ENCODE measurements at regions not wholly inside any gene's neighbourhood (a gene's known extent, or its start where the extent isn't known, plus 50 kb on each side); places are given as distances from the start of the nearest gene placed in this dataset.

GRCh38 chr10:125495386-125495785 is 187.6 kb downstream of the TEX36 start:
- TF ChIP-seq CTCF (conservative IDR thresholded peaks at IDR 0.05; ENCODE audit: low read depth, low read length), result no peak
- no peak overlapping the region for H3K4me3 ChIP-seq (ENCODE audit: low read depth, low read length)
- no peak for DNase-seq (ENCODE audit: low read depth)

GRCh38 chr10:125494651-125495239 is 188.2 kb downstream of the TEX36 start:
- TF ChIP-seq CTCF (conservative IDR thresholded peaks at IDR 0.05; ENCODE audit: low read depth, low read length), result no peak
- DNase-seq (ENCODE audit: low read depth), result no peak

DNA sequence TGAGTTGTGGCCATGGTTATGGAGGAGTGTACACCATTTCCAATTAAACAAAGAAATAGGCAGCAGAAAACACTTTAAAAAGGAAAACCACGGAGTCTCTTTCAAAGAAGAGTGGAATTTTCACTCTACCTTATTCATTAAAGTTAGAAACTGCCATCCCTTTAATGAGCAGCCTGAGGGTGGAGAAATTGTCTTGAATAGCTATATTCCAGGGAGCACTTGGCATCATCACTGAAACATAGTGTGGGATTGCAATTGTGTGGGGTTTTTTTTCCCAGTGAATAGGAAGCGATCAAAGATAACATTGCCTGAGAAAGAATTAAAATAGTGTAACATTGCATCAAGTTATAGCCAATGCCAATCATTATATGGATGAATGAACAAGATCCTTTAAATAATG is 191.6 kb downstream of the TEX36 start:
- DNase-seq (ENCODE audit: low read depth), result no peak
- no peak overlapping the region for H3K4me3 ChIP-seq (ENCODE audit: low read depth, low read length)
- TF ChIP-seq CTCF (conservative IDR thresholded peaks at IDR 0.05; ENCODE audit: low read depth, low read length), result no peak

More at GRCh38 chr10:125494651-125495239, 188.2 kb downstream of the TEX36 start:
- H3K4me3 ChIP-seq (ENCODE audit: low read depth, low read length), result no peak overlapping the region

DNA sequence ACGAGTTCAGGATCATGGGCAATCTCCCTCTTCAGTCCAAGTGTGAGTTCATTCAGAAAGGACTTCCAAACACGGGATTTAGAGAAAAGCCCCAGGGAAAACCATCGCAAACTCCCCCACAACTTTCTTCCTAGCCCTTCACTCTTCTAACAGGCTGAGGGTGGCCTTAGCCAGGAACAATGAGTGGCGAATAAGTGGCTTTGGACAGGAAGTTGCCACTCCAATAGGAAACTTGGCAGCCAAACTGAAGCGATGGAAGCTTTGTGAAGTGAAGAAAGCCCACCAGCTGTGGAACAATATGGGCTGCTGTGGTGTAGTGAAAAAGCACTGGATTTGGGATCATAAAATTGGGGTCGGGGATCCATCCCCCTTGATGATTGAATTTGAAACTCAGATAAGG is 193.2 kb downstream of the TEX36 start:
- no peak for TF ChIP-seq CTCF (conservative IDR thresholded peaks at IDR 0.05; ENCODE audit: low read depth, low read length)
- H3K4me3 ChIP-seq (ENCODE audit: low read depth, low read length), result no peak overlapping the region
- no peak for DNase-seq (ENCODE audit: low read depth)

GRCh38 chr10:125485665-125486064 is 197.3 kb downstream of the TEX36 start:
- no peak for DNase-seq (ENCODE audit: low read depth)
- H3K4me3 ChIP-seq (ENCODE audit: low read depth, low read length), result no peak overlapping the region
- TF ChIP-seq CTCF (conservative IDR thresholded peaks at IDR 0.05; ENCODE audit: low read depth, low read length), result no peak

DNA sequence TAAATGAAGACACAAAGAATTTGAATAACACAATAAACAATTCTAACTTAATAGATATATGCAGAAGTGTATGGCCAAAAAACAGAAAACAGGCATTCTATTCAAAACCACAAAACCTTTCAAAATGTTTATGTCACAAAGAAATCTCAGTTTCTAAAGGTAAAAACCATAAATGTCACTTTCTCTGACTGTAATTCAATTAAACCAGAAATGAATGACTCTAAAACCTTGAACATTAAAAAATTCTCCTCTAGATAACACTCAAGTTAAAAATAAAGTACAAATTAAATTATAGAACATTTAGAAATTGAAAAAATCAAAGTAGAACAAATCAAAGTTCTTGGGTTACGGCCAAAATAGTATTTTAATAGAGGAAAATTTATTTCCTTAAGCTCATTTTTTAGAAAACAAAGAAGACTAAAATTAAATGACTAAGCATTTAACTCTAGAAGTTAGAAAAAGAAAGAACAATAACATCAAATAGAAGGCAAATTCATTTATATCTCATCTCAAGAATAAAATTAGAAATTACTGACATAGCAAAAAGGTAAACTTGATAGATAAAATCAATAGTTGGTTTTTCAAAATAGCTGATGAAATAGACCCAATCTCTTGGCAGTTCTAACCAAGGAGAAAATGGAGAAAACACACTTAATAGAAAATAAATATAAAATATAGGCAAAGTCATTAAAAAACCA is 198.8 kb downstream of the TEX36 start:
- no peak for TF ChIP-seq CTCF (conservative IDR thresholded peaks at IDR 0.05; ENCODE audit: low read depth, low read length)

GRCh38 chr10:125482637-125483036 is 200.3 kb downstream of the TEX36 start:
- H3K4me3 ChIP-seq (ENCODE audit: low read depth, low read length), result no peak overlapping the region
- no peak for DNase-seq (ENCODE audit: low read depth)
- no peak for TF ChIP-seq CTCF (conservative IDR thresholded peaks at IDR 0.05; ENCODE audit: low read depth, low read length)

More for the DNA sequence above, 198.8 kb downstream of the TEX36 start:
- DNase-seq (ENCODE audit: low read depth), result no peak
- no peak overlapping the region for H3K4me3 ChIP-seq (ENCODE audit: low read depth, low read length)
